ENCODE measurements at regions not wholly inside any gene's neighbourhood (a gene's known extent, or its start where the extent isn't known, plus 50 kb on each side); places are given as distances from the start of the nearest gene placed in this dataset.

- TF ChIP-seq CTCF (IDR thresholded peaks at IDR 0.05) (no peak), POLR2A (IDR thresholded peaks at IDR 0.05) (no peak)
Measured at GRCh38 chr3:106729481-106729880, 647.8 kb upstream of the CCDC54 start.

All from uterus (tissue), 2 donors.